ENCODE measurements at regions not wholly inside any gene's neighbourhood (a gene's known extent, or its start where the extent isn't known, plus 50 kb on each side); places are given as distances from the start of the nearest gene placed in this dataset.

- TF ChIP-seq CTCF (IDR thresholded peaks at IDR 0.05) (no peak), EZH2 (IDR thresholded peaks at IDR 0.05; ENCODE audit: borderline replicate concordance, insufficient read depth, low read depth, low read length, poor library complexity, severe bottlenecking) (no peak)
These were observed 98.1 kb upstream of the YPEL5 start for GRCh38 chr2:30048636-30049175.
